ENCODE measurements at regions not wholly inside any gene's neighbourhood (a gene's known extent, or its start where the extent isn't known, plus 50 kb on each side); places are given as distances from the start of the nearest gene placed in this dataset.

GRCh38 chr5:18789218-18789998, 1155.1 kb downstream of the TAF11L14 start:
- POLR2A ChIA-PET, result no interaction called here
- TF ChIP-seq AEBP2 (tag by site-specific recombination; IDR thresholded peaks at IDR 0.05; ENCODE audit: borderline replicate concordance) (no peak), ZNF549 (tag by site-specific recombination; IDR thresholded peaks at IDR 0.05) (no peak), ZNF211 (tag by site-specific recombination; IDR thresholded peaks at IDR 0.05; ENCODE audit: low read depth) (no peak), ZNF560 (tag by site-specific recombination; IDR thresholded peaks at IDR 0.05; ENCODE audit: borderline replicate concordance) (no peak), ZNF76 (tag by site-specific recombination; IDR thresholded peaks at IDR 0.05; ENCODE audit: borderline replicate concordance, low read depth) (no peak), REPIN1 (tag by site-specific recombination; IDR thresholded peaks at IDR 0.05; ENCODE audit: low read depth) (no peak), ZNF146 (tag by site-specific recombination; IDR thresholded peaks at IDR 0.05) (no peak), KLF10 (tag by site-specific recombination; IDR thresholded peaks at IDR 0.05) (no peak), MEIS1 (CRISPR knock-in tag; IDR thresholded peaks at IDR 0.05; ENCODE audit: borderline replicate concordance) (no peak), ZNF302 (tag by site-specific recombination; IDR thresholded peaks at IDR 0.05; ENCODE audit: low read depth) (no peak), ZNF529 (tag by site-specific recombination; IDR thresholded peaks at IDR 0.05; ENCODE audit: insufficient replicate concordance) (no peak), PBX3 (CRISPR knock-in tag; IDR thresholded peaks at IDR 0.05) (no peak), ZSCAN18 (tag by site-specific recombination; IDR thresholded peaks at IDR 0.05) (no peak)
- TF ChIP-seq, protein P1, sequence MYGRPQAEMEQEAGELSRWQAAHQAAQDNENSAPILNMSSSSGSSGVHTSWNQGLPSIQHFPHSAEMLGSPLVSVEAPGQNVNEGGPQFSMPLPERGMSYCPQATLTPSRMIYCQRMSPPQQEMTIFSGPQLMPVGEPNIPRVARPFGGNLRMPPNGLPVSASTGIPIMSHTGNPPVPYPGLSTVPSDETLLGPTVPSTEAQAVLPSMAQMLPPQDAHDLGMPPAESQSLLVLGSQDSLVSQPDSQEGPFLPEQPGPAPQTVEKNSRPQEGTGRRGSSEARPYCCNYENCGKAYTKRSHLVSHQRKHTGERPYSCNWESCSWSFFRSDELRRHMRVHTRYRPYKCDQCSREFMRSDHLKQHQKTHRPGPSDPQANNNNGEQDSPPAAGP (tag by site-specific recombination; IDR thresholded peaks at IDR 0.05), result no peak
- CTCF ChIA-PET, result no interaction called here
- Histone ChIP-seq H3K27ac (ENCODE audit: extremely low read depth, low read depth, low read length) (no peak overlapping the region), H3K4me1 (ENCODE audit: control insufficient read depth, insufficient read depth, low read length) (no peaks in the 10 kb centered on the region), H3K36me3 (ENCODE audit: control insufficient read depth in 2 of 2, insufficient read depth in 1 of 2, low read length in 2 of 2) (no peaks in the 10 kb centered on the region), H3K4me3 (ENCODE audit: low read depth, low read length) (no peak overlapping the region), H3K9me3 (ENCODE audit: control insufficient read depth, insufficient read depth, low read depth, low read length) (no peaks in the 10 kb centered on the region)

- Histone ChIP-seq H3K27ac (ENCODE audit: extremely low read depth, low read depth, low read length) (no peak overlapping the region), H3K4me3 (ENCODE audit: low read depth, low read length) (no peak overlapping the region), H3K4me1 (ENCODE audit: control insufficient read depth, insufficient read depth, low read length) (no peaks in the 10 kb centered on the region), H3K9me3 (ENCODE audit: control insufficient read depth, insufficient read depth, low read depth, low read length) (no peaks in the 10 kb centered on the region), H3K36me3 (ENCODE audit: control insufficient read depth in 2 of 2, insufficient read depth in 1 of 2, low read length in 2 of 2) (no peaks in the 10 kb centered on the region)
- CTCF ChIA-PET, result interaction anchor here (0.6 kb wide), 2 partner anchors 11 to 54 kb away, joined by 3 read pairs; no protein-coding TSS in a partner anchor
- POLR2A ChIA-PET, result no interaction called here
- TF ChIP-seq ZFP37 (tag by site-specific recombination; IDR thresholded peaks at IDR 0.05), result peak; percentile 80
- no peak for TF ChIP-seq HOXA7 (CRISPR knock-in tag; IDR thresholded peaks at IDR 0.05; ENCODE audit: borderline replicate concordance)
- no peak for TF ChIP-seq ZFP3 (tag by site-specific recombination; IDR thresholded peaks at IDR 0.05; ENCODE audit: low read depth)
- no peak for TF ChIP-seq ZNF501 (tag by site-specific recombination; IDR thresholded peaks at IDR 0.05)
- TF ChIP-seq, protein P2, sequence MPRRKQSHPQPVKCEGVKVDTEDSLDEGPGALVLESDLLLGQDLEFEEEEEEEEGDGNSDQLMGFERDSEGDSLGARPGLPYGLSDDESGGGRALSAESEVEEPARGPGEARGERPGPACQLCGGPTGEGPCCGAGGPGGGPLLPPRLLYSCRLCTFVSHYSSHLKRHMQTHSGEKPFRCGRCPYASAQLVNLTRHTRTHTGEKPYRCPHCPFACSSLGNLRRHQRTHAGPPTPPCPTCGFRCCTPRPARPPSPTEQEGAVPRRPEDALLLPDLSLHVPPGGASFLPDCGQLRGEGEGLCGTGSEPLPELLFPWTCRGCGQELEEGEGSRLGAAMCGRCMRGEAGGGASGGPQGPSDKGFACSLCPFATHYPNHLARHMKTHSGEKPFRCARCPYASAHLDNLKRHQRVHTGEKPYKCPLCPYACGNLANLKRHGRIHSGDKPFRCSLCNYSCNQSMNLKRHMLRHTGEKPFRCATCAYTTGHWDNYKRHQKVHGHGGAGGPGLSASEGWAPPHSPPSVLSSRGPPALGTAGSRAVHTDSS (tag by site-specific recombination; IDR thresholded peaks at IDR 0.05), result no peak
- no peak for TF ChIP-seq ZNF677 (tag by site-specific recombination; IDR thresholded peaks at IDR 0.05)
- peak; percentile 63 for TF ChIP-seq SP7 (tag by site-specific recombination; IDR thresholded peaks at IDR 0.05)
- no peak for TF ChIP-seq ZNF19 (tag by site-specific recombination; IDR thresholded peaks at IDR 0.05; ENCODE audit: low read depth)
- TF ChIP-seq, protein P3, sequence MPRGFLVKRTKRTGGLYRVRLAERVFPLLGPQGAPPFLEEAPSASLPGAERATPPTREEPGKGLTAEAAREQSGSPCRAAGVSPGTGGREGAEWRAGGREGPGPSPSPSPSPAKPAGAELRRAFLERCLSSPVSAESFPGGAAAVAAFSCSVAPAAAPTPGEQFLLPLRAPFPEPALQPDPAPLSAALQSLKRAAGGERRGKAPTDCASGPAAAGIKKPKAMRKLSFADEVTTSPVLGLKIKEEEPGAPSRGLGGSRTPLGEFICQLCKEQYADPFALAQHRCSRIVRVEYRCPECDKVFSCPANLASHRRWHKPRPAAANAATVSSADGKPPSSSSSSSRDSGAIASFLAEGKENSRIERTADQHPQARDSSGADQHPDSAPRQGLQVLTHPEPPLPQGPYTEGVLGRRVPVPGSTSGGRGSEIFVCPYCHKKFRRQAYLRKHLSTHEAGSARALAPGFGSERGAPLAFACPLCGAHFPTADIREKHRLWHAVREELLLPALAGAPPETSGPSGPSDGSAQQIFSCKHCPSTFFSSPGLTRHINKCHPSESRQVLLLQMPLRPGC (tag by site-specific recombination; IDR thresholded peaks at IDR 0.05), result no peak
- TF ChIP-seq ZNF146 (tag by site-specific recombination; IDR thresholded peaks at IDR 0.05), result no peak
- no peak for TF ChIP-seq ZNF623 (tag by site-specific recombination; IDR thresholded peaks at IDR 0.05)
- no peak for TF ChIP-seq ZNF239 (tag by site-specific recombination; IDR thresholded peaks at IDR 0.05)
- no peak for TF ChIP-seq ZIC2 (tag by site-specific recombination; IDR thresholded peaks at IDR 0.05)
- TF ChIP-seq ZNF140 (tag by site-specific recombination; IDR thresholded peaks at IDR 0.05), result no peak
Measured at GRCh38 chr5:18792145-18792544, 1157.9 kb downstream of the TAF11L14 start.

All from HEK293 (cell line).